Memory B cell (primary cell): ENCODE measurements at regions not wholly inside any gene's neighbourhood (a gene's known extent, or its start where the extent isn't known, plus 50 kb on each side); places are given as distances from the start of the nearest gene placed in this dataset.
"Not testable (repeated sequence)": the region's sequence is repeated elsewhere in the genome, so short reads cannot be mapped to it uniquely, and the experiment has no call there.

Experiments
- ATAC-seq: fragments of 150-1000 bp; cut with Tn5 transposase; 2 replicates; pipeline ENCODE4 v1.10.0; 2021; ENCODE audit warnings: low read depth, mild to moderate bottlenecking, moderate library complexity
- DNase-seq, 2 donors: peaks; one replicate each; pipeline ENCODE4 v3.0.0; 2022; ENCODE audit warnings: low spot score in 2 of 2
- H3K27ac Mint-ChIP-seq: one replicate; pipeline ENCODE4 v1.8.0; 2022; ENCODE audit warnings: mild to moderate bottlenecking, moderate library complexity, mixed read lengths
- H3K27me3 Mint-ChIP-seq: one replicate; pipeline ENCODE4 v1.8.0; 2022; ENCODE audit warnings: mixed read lengths
- H3K36me3 Mint-ChIP-seq: one replicate; pipeline ENCODE4 v1.8.0; 2022; ENCODE audit warnings: mild to moderate bottlenecking, mixed read lengths
- H3K4me1 Mint-ChIP-seq: one replicate; pipeline ENCODE4 v1.8.0; 2022; ENCODE audit warnings: mixed read lengths
- H3K4me3 Mint-ChIP-seq: one replicate; pipeline ENCODE4 v1.8.0; 2022; ENCODE audit warnings: mild to moderate bottlenecking, moderate library complexity, mixed read lengths
- H3K9me3 Mint-ChIP-seq: one replicate; pipeline ENCODE4 v1.8.0; 2022; ENCODE audit warnings: mixed read lengths

DNA sequence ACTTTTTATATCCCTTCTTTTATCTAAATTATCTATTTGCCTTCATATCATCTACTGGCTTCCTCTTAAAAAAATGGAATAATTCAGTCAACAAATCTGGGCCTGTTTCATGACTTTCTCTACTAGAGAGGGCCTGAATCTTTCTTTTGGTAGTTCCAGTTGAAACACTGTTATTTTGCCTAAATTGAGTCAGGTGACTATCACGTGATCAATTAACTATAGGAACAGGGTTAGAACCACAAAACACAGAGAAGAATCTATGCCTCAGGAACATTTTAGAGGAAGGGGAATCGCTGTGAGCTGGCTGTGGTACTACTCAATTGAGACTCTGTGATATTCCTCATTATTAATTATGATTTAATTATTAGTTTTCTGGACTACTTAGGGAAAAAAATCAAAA lies 736.7 kb upstream of the PITX2 start:
- Mint-ChIP-seq H3K4me1 (no peaks in the 10 kb centered on the region), H3K9me3 (peaks cover 6% of the 10 kb centered on the region), H3K27ac (no peak overlapping the region), H3K36me3 (no peaks in the 10 kb centered on the region), H3K4me3 (no peak overlapping the region), H3K27me3 (no peaks in the 10 kb centered on the region)
- ATAC-seq (no peak), DNase-seq (no peak)

DNA sequence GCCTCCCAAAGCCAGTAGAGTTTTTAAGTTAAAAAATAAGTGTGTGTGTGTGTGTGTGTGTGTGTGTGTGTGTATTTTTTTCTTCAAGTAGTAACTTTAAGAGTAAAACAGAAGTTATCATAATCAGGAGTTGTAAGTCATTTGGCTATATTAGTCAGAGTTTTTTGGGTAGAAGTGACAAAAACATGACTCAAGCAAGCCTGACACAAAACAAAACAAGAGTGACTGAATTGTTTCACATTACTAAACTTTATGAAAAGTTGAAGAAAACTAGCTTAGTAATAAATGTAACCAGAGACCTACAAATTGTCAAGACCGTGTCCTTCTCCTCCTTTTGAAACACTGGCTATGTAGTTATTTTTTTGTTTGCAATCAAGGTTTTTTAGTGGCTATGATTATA lies 738.0 kb upstream of the PITX2 start:
- peaks cover 4% of the 10 kb centered on the region for H3K9me3 Mint-ChIP-seq
- no peak overlapping the region for H3K27ac Mint-ChIP-seq
- no peaks in the 10 kb centered on the region for H3K36me3 Mint-ChIP-seq
- no peak overlapping the region for H3K4me3 Mint-ChIP-seq
- no peaks in the 10 kb centered on the region for H3K4me1 Mint-ChIP-seq
- no peak for DNase-seq
- no peak for ATAC-seq
- no peaks in the 10 kb centered on the region for H3K27me3 Mint-ChIP-seq

DNA sequence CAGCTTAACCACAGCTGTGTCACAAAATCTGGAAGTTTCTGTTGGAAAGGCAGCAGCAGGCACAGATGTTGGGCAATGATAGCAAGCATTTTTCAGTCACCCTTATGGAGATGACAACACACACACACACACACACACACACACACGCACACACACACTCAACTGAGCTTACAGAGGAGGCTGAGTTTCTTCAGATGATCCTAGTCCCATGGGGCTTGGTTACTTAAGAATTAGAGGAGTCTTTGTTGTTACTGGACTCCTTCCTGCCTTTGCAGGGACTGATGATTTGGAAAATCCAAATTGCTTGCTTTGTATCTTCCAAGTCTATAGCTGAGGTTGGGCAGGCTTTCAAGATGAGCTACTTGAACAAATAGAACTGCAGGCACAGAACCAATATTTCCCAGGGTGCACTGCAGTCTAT lies 740.1 kb upstream of the PITX2 start:
- no peak for ATAC-seq
- Mint-ChIP-seq H3K27me3 (no peaks in the 10 kb centered on the region), H3K27ac (no peak overlapping the region), H3K4me1 (no peaks in the 10 kb centered on the region), H3K9me3 (peaks cover 2% of the 10 kb centered on the region), H3K36me3 (no peaks in the 10 kb centered on the region), H3K4me3 (no peak overlapping the region)
- DNase-seq: no peak

DNA sequence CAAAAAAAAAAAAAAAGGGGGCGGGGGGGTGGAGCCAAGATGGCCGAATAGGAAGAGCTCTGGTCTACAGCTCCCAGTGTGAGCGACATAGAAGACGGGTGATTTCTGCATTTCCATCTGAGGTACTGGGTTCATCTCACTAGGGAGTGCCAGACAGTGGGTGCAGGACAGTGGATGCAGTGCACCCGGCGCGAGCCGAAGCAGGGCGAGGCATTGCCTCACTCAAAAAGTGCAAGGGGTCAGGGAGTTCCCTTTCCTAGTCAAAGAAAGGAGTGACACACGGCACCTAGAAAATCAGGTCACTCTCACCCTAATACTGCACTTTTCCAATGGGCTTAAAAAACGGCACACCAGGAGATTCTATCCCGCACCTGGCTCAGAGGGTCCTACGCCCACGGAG lies 755.0 kb upstream of the PITX2 start:
- not testable (repeated sequence) for H3K4me3 Mint-ChIP-seq, H3K4me1 Mint-ChIP-seq, H3K27ac Mint-ChIP-seq, H3K9me3 Mint-ChIP-seq, ATAC-seq, DNase-seq, H3K36me3 Mint-ChIP-seq, H3K27me3 Mint-ChIP-seq

DNA sequence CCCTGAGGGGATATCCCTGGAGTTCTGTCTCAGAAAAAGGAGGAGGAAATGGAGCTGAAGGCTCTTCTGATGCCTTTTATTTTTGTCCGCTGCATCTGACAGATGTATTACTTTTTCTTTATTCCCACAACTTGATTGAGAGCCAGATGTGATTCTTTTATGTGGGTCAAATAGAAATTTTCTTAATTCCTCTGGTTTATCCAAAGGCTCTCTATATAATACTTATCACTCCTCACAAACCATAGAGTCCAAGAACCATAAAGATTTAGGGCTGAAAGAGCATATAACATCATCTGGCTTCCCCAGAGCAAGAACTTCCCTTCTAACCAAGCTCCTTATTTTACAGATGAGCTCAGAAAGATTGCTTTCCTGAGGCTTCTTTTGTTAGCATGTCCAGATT lies 756.7 kb upstream of the FAM241A start:
- Mint-ChIP-seq H3K27me3 (no peaks in the 10 kb centered on the region), H3K4me1 (no peaks in the 10 kb centered on the region), H3K36me3 (no peaks in the 10 kb centered on the region), H3K27ac (no peak overlapping the region), H3K9me3 (peaks cover 10% of the 10 kb centered on the region), H3K4me3 (no peak overlapping the region)
- DNase-seq (no peak), ATAC-seq (no peak)

DNA sequence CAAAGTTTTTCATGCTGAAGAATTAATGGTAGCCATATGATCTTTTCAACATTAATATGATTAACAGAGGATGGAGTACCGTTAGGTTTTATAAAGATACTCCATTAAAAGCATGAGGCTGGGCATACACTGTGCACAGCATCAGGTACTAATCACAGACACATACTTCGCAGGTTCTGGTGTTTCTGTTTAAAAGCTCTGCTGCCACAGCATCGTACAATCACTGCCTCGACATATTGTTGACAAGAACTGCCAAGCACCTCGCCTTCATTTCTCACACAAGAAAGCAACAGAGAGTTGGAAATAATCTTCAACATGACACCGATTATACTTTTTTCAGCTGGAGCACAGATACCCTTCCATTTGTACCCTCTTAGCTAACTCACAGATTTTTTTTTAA lies 753.4 kb upstream of the FAM241A start:
- DNase-seq: no peak
- no peaks in the 10 kb centered on the region for H3K36me3 Mint-ChIP-seq
- H3K4me3 Mint-ChIP-seq: no peak overlapping the region
- H3K27me3 Mint-ChIP-seq: no peaks in the 10 kb centered on the region
- H3K4me1 Mint-ChIP-seq: no peaks in the 10 kb centered on the region
- no peak overlapping the region for H3K27ac Mint-ChIP-seq
- H3K9me3 Mint-ChIP-seq: peaks cover 8% of the 10 kb centered on the region
- no peak for ATAC-seq

DNA sequence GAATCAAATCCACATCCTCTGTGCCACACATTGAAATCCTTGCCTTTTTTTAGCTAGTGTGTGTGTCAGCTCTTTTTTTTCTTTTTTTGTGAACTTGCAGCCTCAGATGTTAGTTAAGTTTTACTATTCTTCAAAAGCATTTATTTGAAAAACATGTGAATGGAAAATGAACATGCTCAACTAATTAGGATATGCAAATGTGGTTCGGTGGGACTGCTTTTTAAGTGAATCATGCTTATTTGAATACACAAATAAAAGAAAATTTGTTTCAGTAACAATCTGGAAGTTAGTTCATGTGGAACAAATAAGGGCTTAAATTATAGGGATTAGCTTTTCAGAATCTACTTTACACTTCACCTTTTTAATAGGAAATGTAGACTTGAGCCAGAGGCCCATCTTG lies 751.5 kb upstream of the FAM241A start:
- H3K27me3 Mint-ChIP-seq: no peaks in the 10 kb centered on the region
- no peak overlapping the region for H3K4me3 Mint-ChIP-seq
- no peak for ATAC-seq
- H3K36me3 Mint-ChIP-seq: no peaks in the 10 kb centered on the region
- no peak for DNase-seq
- H3K27ac Mint-ChIP-seq: no peak overlapping the region
- peaks cover 11% of the 10 kb centered on the region for H3K9me3 Mint-ChIP-seq
- no peaks in the 10 kb centered on the region for H3K4me1 Mint-ChIP-seq

DNA sequence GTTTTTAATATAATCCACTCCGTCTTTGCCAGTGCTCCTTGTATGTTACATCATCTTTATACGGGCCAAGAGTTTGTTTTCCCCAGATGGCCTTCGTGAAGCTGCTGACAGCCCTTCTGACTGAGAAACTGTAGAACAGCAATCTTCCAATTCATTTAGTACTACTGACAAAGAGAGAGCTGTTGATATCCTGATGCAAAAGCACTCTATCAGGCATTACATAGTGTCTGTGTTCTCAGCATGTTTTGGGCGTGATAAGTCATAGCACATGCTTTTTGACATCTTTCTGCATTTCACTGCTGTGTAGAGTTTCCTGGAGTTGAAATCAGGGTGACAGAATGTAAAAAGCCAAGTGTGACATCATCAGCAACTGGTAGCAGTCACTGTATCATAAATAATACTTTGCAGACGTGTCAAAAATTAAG lies 746.3 kb upstream of the FAM241A start:
- ATAC-seq (no peak), DNase-seq (no peak)
- Mint-ChIP-seq H3K9me3 (peaks cover 2% of the 10 kb centered on the region), H3K4me3 (no peak overlapping the region), H3K27me3 (no peaks in the 10 kb centered on the region), H3K36me3 (no peaks in the 10 kb centered on the region), H3K27ac (no peak overlapping the region), H3K4me1 (no peaks in the 10 kb centered on the region)

DNA sequence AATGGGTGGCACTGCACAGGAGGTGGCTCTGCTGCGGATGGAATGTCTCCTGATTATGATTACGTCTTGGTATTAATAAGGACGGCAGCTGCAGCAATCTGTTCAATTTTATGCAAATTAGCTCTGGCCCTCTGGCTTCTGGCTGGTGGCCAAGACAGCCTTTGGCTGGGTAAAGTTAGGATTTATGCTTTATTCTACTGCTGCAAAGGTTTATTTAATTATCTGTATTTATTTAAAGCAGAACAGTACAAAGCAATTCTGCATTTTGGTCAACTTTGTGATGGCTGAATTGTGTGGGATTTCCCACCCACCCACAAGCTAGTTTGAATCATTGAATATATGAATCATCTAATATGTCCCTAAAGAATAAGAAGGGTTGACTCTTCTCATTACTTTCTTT lies 745.6 kb upstream of the FAM241A start:
- H3K27ac Mint-ChIP-seq: no peak overlapping the region
- DNase-seq (no peak), ATAC-seq (no peak)
- H3K4me1 Mint-ChIP-seq: no peaks in the 10 kb centered on the region
- H3K27me3 Mint-ChIP-seq: no peaks in the 10 kb centered on the region
- no peak overlapping the region for H3K4me3 Mint-ChIP-seq
- H3K9me3 Mint-ChIP-seq: peaks cover 2% of the 10 kb centered on the region
- H3K36me3 Mint-ChIP-seq: no peaks in the 10 kb centered on the region

DNA sequence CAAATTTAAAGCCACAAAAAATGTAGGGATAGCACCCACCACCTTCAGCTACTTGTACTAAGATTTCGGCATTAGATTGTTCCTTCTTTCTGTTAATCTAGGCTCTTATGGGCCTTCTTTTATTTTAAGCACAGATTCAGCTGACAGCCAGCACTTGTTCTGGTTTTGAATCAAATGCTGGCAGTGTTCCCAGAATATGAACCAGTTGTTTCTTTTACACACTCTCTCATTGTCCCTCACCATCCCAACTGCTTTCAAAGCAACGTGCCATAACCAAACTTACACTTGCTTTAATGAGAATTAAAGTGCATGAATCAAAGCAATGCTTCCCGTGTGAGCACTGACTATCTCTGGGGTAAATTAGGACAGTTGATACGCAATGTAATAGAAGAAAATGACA lies 744.5 kb upstream of the FAM241A start:
- H3K4me1 Mint-ChIP-seq: no peaks in the 10 kb centered on the region
- peaks cover 2% of the 10 kb centered on the region for H3K9me3 Mint-ChIP-seq
- DNase-seq (no peak), ATAC-seq (no peak)
- no peak overlapping the region for H3K27ac Mint-ChIP-seq
- H3K27me3 Mint-ChIP-seq: no peaks in the 10 kb centered on the region
- no peaks in the 10 kb centered on the region for H3K36me3 Mint-ChIP-seq
- H3K4me3 Mint-ChIP-seq: no peak overlapping the region

DNA sequence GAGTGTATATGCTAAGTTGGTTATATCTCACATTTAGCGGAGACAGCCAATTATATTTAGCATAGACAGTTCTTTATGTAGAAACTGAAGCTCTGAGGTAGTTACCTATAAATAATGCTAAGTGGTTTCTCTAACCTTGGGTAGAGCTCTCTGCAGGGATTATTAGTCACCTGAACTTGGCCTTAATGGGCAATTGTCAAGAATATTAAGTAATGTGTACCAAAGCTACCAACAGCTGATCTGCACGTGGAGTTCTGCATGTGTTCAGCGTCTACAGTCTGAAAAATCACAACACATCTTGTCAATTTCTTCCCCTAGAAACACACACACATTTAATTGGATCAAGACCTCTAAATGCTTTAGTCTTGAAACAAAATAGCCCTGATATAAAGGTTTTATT lies 740.6 kb upstream of the FAM241A start:
- Mint-ChIP-seq H3K27me3 (no peaks in the 10 kb centered on the region), H3K36me3 (no peaks in the 10 kb centered on the region), H3K4me1 (no peaks in the 10 kb centered on the region), H3K9me3 (no peaks in the 10 kb centered on the region), H3K27ac (no peak overlapping the region), H3K4me3 (no peak overlapping the region)
- DNase-seq: no peak
- no peak for ATAC-seq

DNA sequence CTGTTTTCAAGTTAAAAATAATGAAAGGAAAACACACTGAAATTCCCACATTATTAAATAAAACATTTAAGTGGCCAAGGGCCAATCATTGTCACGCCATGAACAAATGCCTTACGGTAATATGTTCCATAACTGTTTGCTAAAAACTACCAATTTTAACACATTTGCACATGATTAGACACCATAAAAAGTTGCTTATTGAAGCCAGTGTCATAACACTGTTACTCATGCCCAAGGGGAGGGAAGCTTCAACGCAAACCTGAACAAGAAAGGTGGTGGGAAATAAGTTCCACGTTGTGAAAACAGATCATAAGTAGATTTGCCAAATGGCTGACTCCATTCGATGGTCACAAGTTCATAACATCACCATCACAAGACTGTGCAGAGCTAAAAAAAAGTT lies 739.3 kb upstream of the FAM241A start:
- H3K36me3 Mint-ChIP-seq: no peaks in the 10 kb centered on the region
- DNase-seq (no peak), ATAC-seq (no peak)
- H3K9me3 Mint-ChIP-seq: peaks cover 2% of the 10 kb centered on the region
- no peak overlapping the region for H3K27ac Mint-ChIP-seq
- no peaks in the 10 kb centered on the region for H3K4me1 Mint-ChIP-seq
- H3K27me3 Mint-ChIP-seq: no peaks in the 10 kb centered on the region
- no peak overlapping the region for H3K4me3 Mint-ChIP-seq

DNA sequence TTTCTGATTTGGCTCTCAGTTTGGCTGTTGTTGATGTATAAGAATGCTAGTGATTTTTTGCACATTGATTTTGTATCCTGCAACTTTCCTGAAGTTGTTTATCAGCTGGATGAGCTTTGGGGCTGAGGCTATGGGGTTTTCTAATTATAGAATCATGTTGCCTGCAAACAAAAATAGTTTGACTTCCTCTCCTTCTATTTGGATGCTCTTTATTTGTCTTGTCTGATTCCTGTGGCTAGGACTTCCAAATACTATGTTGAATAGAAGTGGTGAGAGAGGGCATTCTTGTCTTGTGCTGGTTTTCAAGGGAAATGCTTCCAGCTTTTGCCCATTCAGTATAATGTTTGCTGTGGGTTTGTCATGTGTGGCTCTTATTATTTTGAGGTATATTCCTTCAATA lies 734.7 kb upstream of the FAM241A start:
- Mint-ChIP-seq H3K4me3 (no peak overlapping the region), H3K4me1 (no peaks in the 10 kb centered on the region), H3K27ac (no peak overlapping the region), H3K9me3 (peaks cover 4% of the 10 kb centered on the region), H3K36me3 (no peaks in the 10 kb centered on the region), H3K27me3 (no peaks in the 10 kb centered on the region)
- ATAC-seq: no peak
- DNase-seq: no peak

DNA sequence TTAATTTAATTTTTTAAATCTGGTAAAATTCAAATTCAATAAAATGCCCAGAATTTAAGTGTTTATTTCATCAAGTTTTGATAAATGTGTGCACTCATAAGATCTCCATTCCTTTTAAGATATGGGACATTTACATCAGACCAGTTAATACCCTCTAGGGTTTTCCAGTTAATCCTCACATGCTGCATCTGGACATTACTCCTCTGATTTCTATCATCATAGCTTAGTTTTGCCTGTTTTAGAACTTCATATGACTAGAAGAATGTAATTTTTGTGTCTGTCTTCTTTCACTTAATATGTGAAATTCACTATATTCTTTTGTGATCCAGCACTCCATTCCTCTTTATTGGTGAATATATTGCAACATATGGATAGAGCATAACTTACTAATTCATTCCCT lies 727.7 kb upstream of the FAM241A start:
- no peaks in the 10 kb centered on the region for H3K4me1 Mint-ChIP-seq
- DNase-seq (no peak), ATAC-seq (no peak)
- H3K27me3 Mint-ChIP-seq: no peaks in the 10 kb centered on the region
- no peak overlapping the region for H3K27ac Mint-ChIP-seq
- H3K9me3 Mint-ChIP-seq: peaks cover 2% of the 10 kb centered on the region
- H3K4me3 Mint-ChIP-seq: no peak overlapping the region
- H3K36me3 Mint-ChIP-seq: no peaks in the 10 kb centered on the region

DNA sequence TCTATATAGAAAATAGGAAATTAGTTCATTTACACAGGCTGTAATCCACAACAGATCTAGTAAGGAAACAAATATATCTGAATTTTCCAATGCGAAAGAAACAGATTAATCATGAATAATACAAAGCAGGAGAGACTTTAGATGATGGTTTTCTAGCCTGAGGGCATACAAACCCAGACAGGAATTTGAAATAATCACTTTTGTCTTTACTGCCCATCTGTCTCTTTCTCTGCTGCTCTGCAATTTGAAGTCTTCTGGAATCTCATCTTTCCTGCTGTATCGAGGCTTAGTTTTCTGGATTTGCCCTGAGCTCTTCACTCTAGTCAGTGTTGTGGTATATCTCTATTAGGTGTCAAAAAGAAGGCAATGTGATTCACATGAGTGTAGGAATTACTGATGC lies 711.8 kb upstream of the FAM241A start:
- Mint-ChIP-seq H3K9me3 (peaks cover 8% of the 10 kb centered on the region), H3K27me3 (no peaks in the 10 kb centered on the region), H3K4me1 (no peaks in the 10 kb centered on the region), H3K4me3 (no peak overlapping the region), H3K36me3 (no peaks in the 10 kb centered on the region), H3K27ac (no peak overlapping the region)
- DNase-seq (no peak), ATAC-seq (no peak)

DNA sequence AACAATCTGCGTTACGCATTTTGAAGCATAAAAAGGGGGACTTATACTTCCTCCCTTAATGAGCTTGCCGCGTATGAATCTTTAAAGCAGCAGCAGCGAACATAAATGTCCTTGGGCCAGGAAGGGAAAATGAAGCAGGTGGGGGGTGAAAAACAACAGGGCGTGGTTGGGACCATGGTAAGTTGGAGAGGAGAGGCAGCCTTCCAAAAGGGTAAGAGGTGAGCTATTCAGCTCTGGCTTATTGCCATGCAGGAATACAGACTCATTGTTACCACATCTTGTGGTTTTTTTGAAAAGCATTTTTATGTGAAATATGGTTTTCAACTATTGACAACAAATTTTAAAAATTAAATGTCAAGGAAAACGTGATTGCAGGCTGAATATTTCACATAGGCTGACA lies 710.7 kb upstream of the FAM241A start:
- H3K4me1 Mint-ChIP-seq: no peaks in the 10 kb centered on the region
- H3K4me3 Mint-ChIP-seq: no peak overlapping the region
- H3K27ac Mint-ChIP-seq: no peak overlapping the region
- no peaks in the 10 kb centered on the region for H3K27me3 Mint-ChIP-seq
- peaks cover 7% of the 10 kb centered on the region for H3K9me3 Mint-ChIP-seq
- DNase-seq (no peak), ATAC-seq (no peak)
- no peaks in the 10 kb centered on the region for H3K36me3 Mint-ChIP-seq
